H1 (cell line): ENCODE measurements at regions not wholly inside any gene's neighbourhood (a gene's known extent, or its start where the extent isn't known, plus 50 kb on each side); places are given as distances from the start of the nearest gene placed in this dataset.

ENCODE experiments used
- CTCF ChIA-PET: fragments of 300-600 bp; sonication (Branson Sonifier 250); formaldehyde crosslinking; loops from one replicate; lab custom pipeline; 2021; ENCODE audit not compliant: partially characterized antibody; lab: Charles Lee
- POLR2A ChIA-PET: fragments of 300-600 bp; sonication (Branson Sonifier 250); formaldehyde crosslinking; loops from one replicate; lab custom pipeline; 2021; ENCODE audit warnings: inconsistent platforms; ENCODE audit not compliant: partially characterized antibody; lab: Charles Lee
- DNase-seq, 2 experiments: peaks; one replicate each; pipeline versions ENCODE4 v3.0.0 to v3.0.0-alpha.2; 2010 to 2022; ENCODE audit warnings: low spot score in 2 of 2, low read depth in 1 of 2, mixed read lengths in 1 of 2
- FAIRE-seq: peaks from 2 replicates; lab custom pipeline; 2011; peaks lifted over from hg19 to GRCh38; lab: Jason Lieb, UNC
- H2AFZ ChIP-seq: 2 replicates; pipeline ENCODE4 v1.8.1; 2012; ENCODE audit warnings: low read length, inconsistent platforms
- H2AK5ac ChIP-seq: 2 replicates; pipeline ENCODE4 v1.6.1; 2013; ENCODE audit warnings: low read depth, low read length
- H2BK120ac ChIP-seq: replicated peaks from 2 replicates; pipeline ENCODE3; 2013; ENCODE audit warnings: low read depth, low read length, inconsistent platforms
- H2BK12ac ChIP-seq: 2 replicates; pipeline ENCODE4 v1.6.1; 2013; ENCODE audit warnings: low read depth, low read length
- H2BK15ac ChIP-seq: 2 replicates; pipeline ENCODE4 v1.6.1; 2013; ENCODE audit warnings: low read length
- H2BK20ac ChIP-seq: 2 replicates; pipeline ENCODE4 v1.6.1; 2013; ENCODE audit warnings: low read length
- H2BK5ac ChIP-seq: 2 replicates; pipeline ENCODE4 v1.6.1; 2013; ENCODE audit warnings: low read depth, low read length
- H3K14ac ChIP-seq: 2 replicates; pipeline ENCODE4 v1.6.1; 2013; ENCODE audit warnings: inconsistent platforms; ENCODE audit not compliant: insufficient read length
- H3K18ac ChIP-seq: 2 replicates; pipeline ENCODE4 v1.6.1; 2013; ENCODE audit warnings: low read length; ENCODE audit errors: extremely low read depth
- H3K23ac ChIP-seq: 2 replicates; pipeline ENCODE4 v1.6.1; 2013; ENCODE audit warnings: inconsistent platforms; ENCODE audit not compliant: insufficient read length
- H3K23me2 ChIP-seq: 2 replicates; pipeline ENCODE4 v1.6.1; 2013; ENCODE audit warnings: low read depth, low read length
- H3K27ac ChIP-seq: 2 replicates; pipeline ENCODE4 v1.6.1; 2011; ENCODE audit warnings: low read depth, low read length, inconsistent platforms
- H3K27me3 ChIP-seq, 4 experiments: replicated peaks in 1 of 4; 1 replicate in 1 of 4; 2 replicates in 3 of 4; pipeline versions ENCODE4 v1.6.1 to v1.8.1; 2011 to 2013; ENCODE audit warnings: low read length in 3 of 4, mild to moderate bottlenecking in 3 of 4, inconsistent platforms in 2 of 4, mixed read lengths in 2 of 4, moderate library complexity in 1 of 4; ENCODE audit not compliant: control insufficient read depth in 3 of 4, insufficient read depth in 3 of 4; ENCODE audit errors: extremely low read depth in 1 of 4
- H3K36me3 ChIP-seq, 4 experiments: 2 replicates each; pipeline versions ENCODE4 v1.6.1 to v1.8.1; 2011 to 2013; ENCODE audit warnings: mild to moderate bottlenecking in 4 of 4, low read length in 3 of 4, moderate library complexity in 2 of 4, control low read depth in 1 of 4, inconsistent platforms in 1 of 4; ENCODE audit not compliant: insufficient read depth in 4 of 4, control insufficient read depth in 2 of 4
- H3K4ac ChIP-seq: replicated peaks from 2 replicates; pipeline ENCODE3; 2013; ENCODE audit warnings: low read length, low read depth, mixed read lengths, inconsistent platforms; ENCODE audit not compliant: insufficient read length
- H3K4me1 ChIP-seq, 4 experiments: replicated peaks in 1 of 4; 1 replicate in 1 of 4; 2 replicates in 3 of 4; pipeline versions ENCODE4 v1.6.1 to v1.8.1; 2011 to 2013; ENCODE audit warnings: low read length in 3 of 4, inconsistent platforms in 2 of 4, mixed read lengths in 1 of 4; ENCODE audit not compliant: insufficient read depth in 4 of 4, control insufficient read depth in 3 of 4
- H3K4me2 ChIP-seq, 2 experiments: 2 replicates each; pipeline versions ENCODE4 v1.6.1 to v1.8.1; 2011 to 2013; ENCODE audit warnings: low read depth in 2 of 2, low read length in 2 of 2, control low read depth in 1 of 2, inconsistent platforms in 1 of 2, mild to moderate bottlenecking in 1 of 2; ENCODE audit not compliant: insufficient read depth in 1 of 2
- H3K4me3 ChIP-seq, 4 experiments: fragments of 200-600, 300-600 bp in 1 of 4; sonication (generic), shearing (Covaris generic), sonication (Bioruptor Twin) in 1 of 4; 2 replicates each; pipeline versions ENCODE4 v1.5.1 to v1.8.1; 2011 to 2016; ENCODE audit warnings: low read length in 4 of 4, low read depth in 3 of 4, control low read depth in 2 of 4, inconsistent platforms in 2 of 4, mild to moderate bottlenecking in 2 of 4, mixed read lengths in 1 of 4, moderate library complexity in 1 of 4; ENCODE audit not compliant: insufficient read depth in 2 of 4; ENCODE audit errors: extremely low read depth in 1 of 4
- H3K56ac ChIP-seq: replicated peaks from 2 replicates; pipeline ENCODE3; 2013; ENCODE audit warnings: low read depth, mild to moderate bottlenecking, mixed read lengths, low read length, inconsistent platforms; ENCODE audit not compliant: insufficient read length
- H3K79me1 ChIP-seq: 2 replicates; pipeline ENCODE4 v1.6.1; 2013; ENCODE audit warnings: low read depth, low read length, control low read depth
- H3K79me2 ChIP-seq, 2 experiments: 2 replicates each; pipeline versions ENCODE4 v1.6.1 to v1.8.1; 2012 to 2013; ENCODE audit warnings: low read length in 2 of 2, mild to moderate bottlenecking in 2 of 2, inconsistent platforms in 1 of 2; ENCODE audit not compliant: insufficient read depth in 2 of 2, control insufficient read depth in 1 of 2
- H3K9ac ChIP-seq, 4 experiments: replicated peaks in 1 of 4; 1 replicate in 1 of 4; 2 replicates in 3 of 4; pipeline versions ENCODE4 v1.6.1 to v1.8.1; 2011 to 2013; ENCODE audit warnings: low read depth in 3 of 4, low read length in 3 of 4, control low read depth in 2 of 4, mild to moderate bottlenecking in 2 of 4, moderate library complexity in 2 of 4, inconsistent platforms in 1 of 4; ENCODE audit errors: extremely low read depth in 1 of 4
- H3K9me3 ChIP-seq, 2 experiments: 2 replicates each; pipeline versions ENCODE4 v1.6.1 to v1.8.1; 2012 to 2013; ENCODE audit warnings: mild to moderate bottlenecking in 2 of 2, moderate library complexity in 2 of 2, control low read depth in 1 of 2, inconsistent platforms in 1 of 2, low read depth in 1 of 2, low read length in 1 of 2, mixed read lengths in 1 of 2; ENCODE audit not compliant: insufficient read depth in 2 of 2
- H4K20me1 ChIP-seq, 2 experiments: replicated peaks in 1 of 2; 2 replicates each; pipeline versions ENCODE3 to v1.8.1; 2011 to 2013; ENCODE audit warnings: inconsistent platforms in 2 of 2, low read length in 2 of 2, mild to moderate bottlenecking in 1 of 2; ENCODE audit not compliant: insufficient read depth in 2 of 2, control insufficient read depth in 1 of 2
- H4K5ac ChIP-seq: 2 replicates; pipeline ENCODE4 v1.6.1; 2013; ENCODE audit warnings: low read length, low read depth, mixed read lengths, inconsistent platforms; ENCODE audit not compliant: insufficient read length
- H4K8ac ChIP-seq: 2 replicates; pipeline ENCODE4 v1.8.0; 2013; ENCODE audit warnings: mild to moderate bottlenecking, moderate library complexity, low read length, inconsistent platforms; ENCODE audit not compliant: insufficient read depth; ENCODE audit errors: extremely low read depth
- H4K91ac ChIP-seq: replicated peaks from 2 replicates; pipeline ENCODE3; 2013; ENCODE audit warnings: low read length, mixed read lengths, inconsistent platforms; ENCODE audit not compliant: insufficient read length
- ASH2L ChIP-seq: fragments of 200-600, 300-600 bp; sonication (generic); IDR thresholded peaks from one replicate; pipeline ENCODE4 v1.7.1; 2017; ENCODE audit warnings: low read length
- CEBPB ChIP-seq: IDR thresholded peaks from 2 replicates; pipeline ENCODE4 v1.6.1; 2012; ENCODE audit warnings: low read depth, low read length
- EP300 ChIP-seq, 2 experiments: IDR thresholded peaks; 1 replicate in 1 of 2; 2 replicates in 1 of 2; pipeline ENCODE4 v1.6.1; 2011 to 2012; ENCODE audit warnings: low read depth in 2 of 2, low read length in 2 of 2, mild to moderate bottlenecking in 2 of 2, borderline replicate concordance in 1 of 2, inconsistent platforms in 1 of 2, moderate library complexity in 1 of 2
- EZH2 ChIP-seq: fragments of 200-600 bp; sonication (generic); IDR thresholded peaks from 2 replicates; pipeline ENCODE4 v1.7.1; 2012; ENCODE audit warnings: low read depth, mild to moderate bottlenecking, moderate library complexity, low read length, inconsistent platforms; ENCODE audit not compliant: severe bottlenecking
- HDAC6 ChIP-seq: IDR thresholded peaks from one replicate; pipeline ENCODE4 v1.7.1; 2012; ENCODE audit warnings: low read depth, mild to moderate bottlenecking, inconsistent platforms, low read length, moderate library complexity
- KDM1A ChIP-seq: fragments of 200-600, 300-600 bp; sonication (generic); IDR thresholded peaks from 2 replicates; pipeline ENCODE4 v1.7.1; 2016; ENCODE audit warnings: mild to moderate bottlenecking, low read length, borderline replicate concordance
- KDM5A ChIP-seq: fragments of 200-600 bp; IDR thresholded peaks from 2 replicates; pipeline ENCODE4 v1.7.1; 2012; ENCODE audit warnings: mild to moderate bottlenecking, low read length, inconsistent platforms, mixed read lengths
- RAD21 ChIP-seq, 2 experiments: IDR thresholded peaks in 1 of 2; conservative IDR thresholded peaks in 1 of 2; 2 replicates each; pipeline ENCODE4 v1.6.1; 2011; ENCODE audit warnings: low read depth in 2 of 2, low read length in 2 of 2, improper control_type of control experiment in 1 of 2, inconsistent platforms in 1 of 2, mild to moderate bottlenecking in 1 of 2, moderate library complexity in 1 of 2
- SAP30 ChIP-seq: fragments of 300-600 bp; sonication (generic); IDR thresholded peaks from 2 replicates; pipeline ENCODE4 v1.7.1; 2012; ENCODE audit warnings: low read length, moderate library complexity, mild to moderate bottlenecking, inconsistent platforms; ENCODE audit not compliant: insufficient read depth, insufficient replicate concordance
- SIRT6 ChIP-seq: IDR thresholded peaks from one replicate; pipeline ENCODE4 v1.7.1; 2012; ENCODE audit warnings: low read length, inconsistent platforms
- WGBS, 2 experiments: shearing (Covaris generic) in 1 of 2; methylation state at CpG; one replicate each; pipeline versions ENCODE4 v1.1.6 to v1.1.7; 2013 to 2015; ENCODE audit warnings: low lambda C conversion rate in 2 of 2, mixed read lengths in 2 of 2, inconsistent platforms in 1 of 2, low coverage in 1 of 2, missing lambda C conversion rate in 1 of 2; ENCODE audit not compliant: insufficient replicate concordance in 2 of 2, insufficient coverage in 1 of 2, insufficient read length in 1 of 2; ENCODE audit errors: extremely low coverage in 1 of 2, missing lambda C conversion rate in 1 of 2; 5-methylcytosine and 5-hydroxymethylcytosine counted together
- TF ChIP-seq, protein P1 (sequence below): IDR thresholded peaks from 2 replicates; pipeline ENCODE4 v1.6.1; 2012; ENCODE audit warnings: low read length, inconsistent platforms

DNA sequence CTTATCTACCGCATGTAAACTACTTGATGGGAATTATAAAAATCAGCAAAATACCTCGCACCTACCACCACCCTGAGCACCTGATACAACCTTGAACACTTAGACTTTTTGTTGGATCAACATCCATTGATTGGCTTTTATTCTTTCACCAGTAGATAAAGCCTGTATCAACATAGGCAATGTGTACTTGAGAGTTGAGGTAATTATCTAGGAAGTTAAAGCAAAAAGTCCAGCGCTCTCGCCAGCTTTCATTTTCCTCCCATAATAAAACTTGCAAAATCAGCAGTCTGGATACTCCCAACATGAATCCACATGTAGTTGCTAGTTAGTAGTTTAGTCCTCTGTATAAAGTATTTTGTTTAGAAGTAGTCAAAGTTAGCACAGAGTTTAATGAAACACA is 132.0 kb upstream of the PRDM1 start:
- H2AK5ac ChIP-seq, result no peak overlapping the region
- H3K18ac ChIP-seq, result no peak overlapping the region
- H3K4ac ChIP-seq, result no peak overlapping the region
- H2AFZ ChIP-seq, result no peak overlapping the region
- no peak overlapping the region for H3K27ac ChIP-seq
- no peak overlapping the region for H3K56ac ChIP-seq
- H3K79me1 ChIP-seq, result no peaks in the 10 kb centered on the region
- H3K14ac ChIP-seq, result no peak overlapping the region
- no peak overlapping the region for H2BK12ac ChIP-seq
- WGBS, 2 experiments, result 91% methylated on average over 4 of the region's 4 CpGs; no CpG with 5 or more reads in 1 of the 2 experiments
- no peak overlapping the region for H2BK20ac ChIP-seq
- peaks cover 0 to 4% (median 0%) of the 10 kb centered on the region in 4 experiments; a peak in 3 of 7 replicates for H3K4me1 ChIP-seq
- FAIRE-seq (no peak), DNase-seq (no peak)
- POLR2A ChIA-PET, result no interaction called here
- no peak overlapping the region for H4K8ac ChIP-seq
- H4K20me1 ChIP-seq, result no peaks in the 10 kb centered on the region
- no peak overlapping the region for H4K5ac ChIP-seq
- no peaks in the 10 kb centered on the region for H3K9me3 ChIP-seq
- H3K4me2 ChIP-seq, result no peak overlapping the region
- H2BK120ac ChIP-seq, result no peak overlapping the region
- H3K9ac ChIP-seq, result no peak overlapping the region
- H4K91ac ChIP-seq, result no peak overlapping the region
- no peaks in the 10 kb centered on the region for H3K36me3 ChIP-seq
- H3K4me3 ChIP-seq, result no peak overlapping the region
- no peak overlapping the region for H2BK15ac ChIP-seq
- no peaks in the 10 kb centered on the region for H3K23me2 ChIP-seq
- H3K27me3 ChIP-seq, result no peaks in the 10 kb centered on the region
- H2BK5ac ChIP-seq, result no peak overlapping the region
- no peaks in the 10 kb centered on the region for H3K79me2 ChIP-seq
- CTCF ChIA-PET, result interaction anchor here (0.5 kb wide), 1 partner anchor 1127 kb away, joined by 3 read pairs; no protein-coding TSS in a partner anchor
- H3K23ac ChIP-seq, result no peak overlapping the region
- TF ChIP-seq EZH2, result no peak
- no peak for TF ChIP-seq KDM5A
- no peak for TF ChIP-seq HDAC6
- no peak for TF ChIP-seq EP300 (IDR thresholded peaks at IDR 0.05; ENCODE audit: borderline replicate concordance in 1 of 2, low read depth in 2 of 2, low read length in 2 of 2)
- TF ChIP-seq CEBPB, result no peak
- TF ChIP-seq RAD21 (IDR thresholded peaks at IDR 0.05 in 1 of 2, conservative IDR thresholded peaks at IDR 0.05 in 1 of 2; ENCODE audit: low read depth in 2 of 2, low read length in 2 of 2), result no peak
- TF ChIP-seq, protein P1, sequence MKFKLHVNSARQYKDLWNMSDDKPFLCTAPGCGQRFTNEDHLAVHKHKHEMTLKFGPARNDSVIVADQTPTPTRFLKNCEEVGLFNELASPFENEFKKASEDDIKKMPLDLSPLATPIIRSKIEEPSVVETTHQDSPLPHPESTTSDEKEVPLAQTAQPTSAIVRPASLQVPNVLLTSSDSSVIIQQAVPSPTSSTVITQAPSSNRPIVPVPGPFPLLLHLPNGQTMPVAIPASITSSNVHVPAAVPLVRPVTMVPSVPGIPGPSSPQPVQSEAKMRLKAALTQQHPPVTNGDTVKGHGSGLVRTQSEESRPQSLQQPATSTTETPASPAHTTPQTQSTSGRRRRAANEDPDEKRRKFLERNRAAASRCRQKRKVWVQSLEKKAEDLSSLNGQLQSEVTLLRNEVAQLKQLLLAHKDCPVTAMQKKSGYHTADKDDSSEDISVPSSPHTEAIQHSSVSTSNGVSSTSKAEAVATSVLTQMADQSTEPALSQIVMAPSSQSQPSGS, result no peak
- no peak for TF ChIP-seq KDM1A
- no peak for TF ChIP-seq SIRT6
- TF ChIP-seq SAP30, result no peak
- no peak for TF ChIP-seq ASH2L
